ENCODE measurements at regions not wholly inside any gene's neighbourhood (a gene's known extent, or its start where the extent isn't known, plus 50 kb on each side); places are given as distances from the start of the nearest gene placed in this dataset.

- DNase-seq = no peak
- H3K9me3 ChIP-seq = no peaks in the 10 kb centered on the region
- no peaks in the 10 kb centered on the region for H3K4me1 ChIP-seq
- in situ Hi-C loops (cut with MboI; ENCODE audit: low pct_ligation_motif_present in 1 of 4, low pct_unique_long_range_greater_than_20kb in 1 of 4, low sequenced_read_pairs in 3 of 4) (no loop called here), intact Hi-C loops (cut with DNase I; ENCODE audit: low total_unique reads) (no loop called here)
- no peaks in the 10 kb centered on the region for H3K27me3 ChIP-seq
- H3K36me3 ChIP-seq = no peaks in the 10 kb centered on the region
- H3K4me3 ChIP-seq = no peak overlapping the region
- TF ChIP-seq POLR2A (IDR thresholded peaks at IDR 0.05) (no peak), POLR2AphosphoS5 (IDR thresholded peaks at IDR 0.05) (no peak), EP300 (IDR thresholded peaks at IDR 0.05; ENCODE audit: low read depth) (no peak)
- TF ChIP-seq, protein P1, sequence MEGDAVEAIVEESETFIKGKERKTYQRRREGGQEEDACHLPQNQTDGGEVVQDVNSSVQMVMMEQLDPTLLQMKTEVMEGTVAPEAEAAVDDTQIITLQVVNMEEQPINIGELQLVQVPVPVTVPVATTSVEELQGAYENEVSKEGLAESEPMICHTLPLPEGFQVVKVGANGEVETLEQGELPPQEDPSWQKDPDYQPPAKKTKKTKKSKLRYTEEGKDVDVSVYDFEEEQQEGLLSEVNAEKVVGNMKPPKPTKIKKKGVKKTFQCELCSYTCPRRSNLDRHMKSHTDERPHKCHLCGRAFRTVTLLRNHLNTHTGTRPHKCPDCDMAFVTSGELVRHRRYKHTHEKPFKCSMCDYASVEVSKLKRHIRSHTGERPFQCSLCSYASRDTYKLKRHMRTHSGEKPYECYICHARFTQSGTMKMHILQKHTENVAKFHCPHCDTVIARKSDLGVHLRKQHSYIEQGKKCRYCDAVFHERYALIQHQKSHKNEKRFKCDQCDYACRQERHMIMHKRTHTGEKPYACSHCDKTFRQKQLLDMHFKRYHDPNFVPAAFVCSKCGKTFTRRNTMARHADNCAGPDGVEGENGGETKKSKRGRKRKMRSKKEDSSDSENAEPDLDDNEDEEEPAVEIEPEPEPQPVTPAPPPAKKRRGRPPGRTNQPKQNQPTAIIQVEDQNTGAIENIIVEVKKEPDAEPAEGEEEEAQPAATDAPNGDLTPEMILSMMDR (IDR thresholded peaks at IDR 0.05) = no peak
- no peak overlapping the region for H3K27ac ChIP-seq
These were observed 179.5 kb upstream of the MAST4 start for GRCh38 chr5:66416698-66417097.

GRCh38 chr5:66417781-66418180 is 178.4 kb upstream of the MAST4 start:
- Histone ChIP-seq H3K27ac (no peak overlapping the region), H3K4me3 (no peak overlapping the region), H3K36me3 (no peaks in the 10 kb centered on the region), H3K9me3 (no peaks in the 10 kb centered on the region), H3K4me1 (no peaks in the 10 kb centered on the region), H3K27me3 (no peaks in the 10 kb centered on the region)
- DNase-seq = no peak
- 68 to 69% methylated on average over 2 of the region's 2 CpGs for WGBS, 2 donors (ENCODE audit: low coverage in 1 of 2)
- intact Hi-C loops (cut with DNase I; ENCODE audit: low total_unique reads) = no loop called here
- TF ChIP-seq EP300 (IDR thresholded peaks at IDR 0.05; ENCODE audit: low read depth) = no peak
- TF ChIP-seq POLR2A (IDR thresholded peaks at IDR 0.05) = no peak
- TF ChIP-seq POLR2AphosphoS5 (IDR thresholded peaks at IDR 0.05) = no peak
- TF ChIP-seq, protein P1 (IDR thresholded peaks at IDR 0.05) = no peak
- in situ Hi-C loops (cut with MboI; ENCODE audit: low pct_ligation_motif_present in 1 of 4, low pct_unique_long_range_greater_than_20kb in 1 of 4, low sequenced_read_pairs in 3 of 4) = no loop called here

- H3K36me3 ChIP-seq = no peaks in the 10 kb centered on the region
- H3K4me1 ChIP-seq = no peaks in the 10 kb centered on the region
- H3K9me3 ChIP-seq = no peaks in the 10 kb centered on the region
- 87 to 94% methylated on average over 3 of the region's 3 CpGs for WGBS, 2 donors (ENCODE audit: low coverage in 1 of 2)
- TF ChIP-seq, protein P1 (IDR thresholded peaks at IDR 0.05) = no peak
- no peak for TF ChIP-seq POLR2A (IDR thresholded peaks at IDR 0.05)
- TF ChIP-seq POLR2AphosphoS5 (IDR thresholded peaks at IDR 0.05) = no peak
- no peak for TF ChIP-seq EP300 (IDR thresholded peaks at IDR 0.05; ENCODE audit: low read depth)
- no peaks in the 10 kb centered on the region for H3K27me3 ChIP-seq
- H3K27ac ChIP-seq = no peak overlapping the region
- intact Hi-C loops (cut with DNase I; ENCODE audit: low total_unique reads) (no loop called here), in situ Hi-C loops (cut with MboI; ENCODE audit: low pct_ligation_motif_present in 1 of 4, low pct_unique_long_range_greater_than_20kb in 1 of 4, low sequenced_read_pairs in 3 of 4) (no loop called here)
- no peak for DNase-seq
- no peak overlapping the region for H3K4me3 ChIP-seq
These were observed 172.7 kb upstream of the MAST4 start for GRCh38 chr5:66423484-66423883.

- TF ChIP-seq, protein P1 (IDR thresholded peaks at IDR 0.05) = no peak
- TF ChIP-seq EP300 (IDR thresholded peaks at IDR 0.05; ENCODE audit: low read depth) = no peak
- no peak for TF ChIP-seq POLR2AphosphoS5 (IDR thresholded peaks at IDR 0.05)
- no peak for TF ChIP-seq POLR2A (IDR thresholded peaks at IDR 0.05)
- Histone ChIP-seq H3K4me1 (no peaks in the 10 kb centered on the region), H3K4me3 (no peak overlapping the region), H3K27me3 (no peaks in the 10 kb centered on the region), H3K36me3 (no peaks in the 10 kb centered on the region), H3K9me3 (no peaks in the 10 kb centered on the region), H3K27ac (no peak overlapping the region)
- intact Hi-C loops (cut with DNase I; ENCODE audit: low total_unique reads) = no loop called here
- 73 to 80% methylated on average over 1 to 4 of the region's 4 CpGs for WGBS, 2 donors (ENCODE audit: low coverage in 1 of 2)
- in situ Hi-C loops (cut with MboI; ENCODE audit: low pct_ligation_motif_present in 1 of 4, low pct_unique_long_range_greater_than_20kb in 1 of 4, low sequenced_read_pairs in 3 of 4) = no loop called here
- DNase-seq = no peak
These were observed 170.4 kb upstream of the MAST4 start for GRCh38 chr5:66425842-66426241.
